T-helper 2 cell treated with Interferon-gamma antibody and Interleukin-4, amounts not matched to agents 5 μg/mL and 100 μg/mL, for 36 hours (primary cell): ENCODE measurements at regions not wholly inside any gene's neighbourhood (a gene's known extent, or its start where the extent isn't known, plus 50 kb on each side); places are given as distances from the start of the nearest gene placed in this dataset.
A peak's percentile ranks its signal among the peaks of the same experiment; 100 is the strongest.
"Not testable (repeated sequence)": the region's sequence is repeated elsewhere in the genome, so short reads cannot be mapped to it uniquely, and the experiment has no call there.

Source experiments
- DNase-seq: peaks from one replicate; pipeline ENCODE4 v3.0.0; 2021; ENCODE audit warnings: low spot score
- H3K27ac Mint-ChIP-seq: one replicate; pipeline ENCODE4 v1.8.0; 2021; ENCODE audit warnings: mild to moderate bottlenecking, mixed read lengths
- H3K27me3 Mint-ChIP-seq: one replicate; pipeline ENCODE4 v1.8.0; 2021; ENCODE audit warnings: low read depth, mixed read lengths
- H3K36me3 Mint-ChIP-seq: one replicate; pipeline ENCODE4 v1.8.0; 2021; ENCODE audit warnings: low read depth, mixed read lengths
- H3K4me1 Mint-ChIP-seq: one replicate; pipeline ENCODE4 v1.8.0; 2021; ENCODE audit warnings: low read depth, mixed read lengths
- H3K4me3 Mint-ChIP-seq: one replicate; pipeline ENCODE4 v1.8.0; 2022; ENCODE audit warnings: mild to moderate bottlenecking, moderate library complexity, mixed read lengths
- H3K9me3 Mint-ChIP-seq: one replicate; pipeline ENCODE4 v1.8.0; 2021; ENCODE audit warnings: mixed read lengths

- no peaks in the 10 kb centered on the region for H3K9me3 Mint-ChIP-seq
- no peak for DNase-seq
- H3K4me1 Mint-ChIP-seq, result no peaks in the 10 kb centered on the region
- H3K27me3 Mint-ChIP-seq, result peaks cover 3% of the 10 kb centered on the region
- H3K27ac Mint-ChIP-seq, result no peak overlapping the region
- H3K36me3 Mint-ChIP-seq, result no peaks in the 10 kb centered on the region
- no peak overlapping the region for H3K4me3 Mint-ChIP-seq
Observed at GRCh38 chr18:51346404-51346803, 148.9 kb upstream of the MEX3C start.

- Mint-ChIP-seq H3K4me3 (no peak overlapping the region), H3K27ac (no peak overlapping the region), H3K9me3 (no peaks in the 10 kb centered on the region), H3K27me3 (peaks cover 17% of the 10 kb centered on the region), H3K4me1 (no peaks in the 10 kb centered on the region), H3K36me3 (no peaks in the 10 kb centered on the region)
- DNase-seq, result no peak
Observed at GRCh38 chr18:51350081-51350480, 152.6 kb upstream of the MEX3C start.

- H3K4me1 Mint-ChIP-seq, result peaks cover 3% of the 10 kb centered on the region
- no peaks in the 10 kb centered on the region for H3K9me3 Mint-ChIP-seq
- peaks cover 22% of the 10 kb centered on the region for H3K27me3 Mint-ChIP-seq
- no peak overlapping the region for H3K4me3 Mint-ChIP-seq
- no peak overlapping the region for H3K27ac Mint-ChIP-seq
- DNase-seq, result no peak
- H3K36me3 Mint-ChIP-seq, result no peaks in the 10 kb centered on the region
Observed at GRCh38 chr18:51355841-51356240, 158.4 kb upstream of the MEX3C start.

- H3K4me3 Mint-ChIP-seq, H3K27ac Mint-ChIP-seq, DNase-seq, H3K27me3 Mint-ChIP-seq, H3K36me3 Mint-ChIP-seq, H3K9me3 Mint-ChIP-seq: not testable (repeated sequence)
- H3K4me1 Mint-ChIP-seq, result peaks cover 15% of the 10 kb centered on the region
Observed at GRCh38 chr18:51360301-51360700, 162.8 kb upstream of the MEX3C start.

GRCh38 chr18:51361130-51361860 lies 163.8 kb upstream of the MEX3C start:
- Mint-ChIP-seq H3K4me3 (peak overlapping the region; percentile 61), H3K36me3 (no peaks in the 10 kb centered on the region), H3K9me3 (no peaks in the 10 kb centered on the region), H3K27me3 (peaks cover 4% of the 10 kb centered on the region), H3K27ac (peak overlapping the region; percentile 61), H3K4me1 (peaks cover 15% of the 10 kb centered on the region)
- DNase-seq, result no peak

GRCh38 chr18:51363384-51363783 lies 165.9 kb upstream of the MEX3C start:
- no peak overlapping the region for H3K27ac Mint-ChIP-seq
- peaks cover 18% of the 10 kb centered on the region for H3K27me3 Mint-ChIP-seq
- no peaks in the 10 kb centered on the region for H3K9me3 Mint-ChIP-seq
- H3K4me3 Mint-ChIP-seq, result no peak overlapping the region
- H3K4me1 Mint-ChIP-seq, result peaks cover 15% of the 10 kb centered on the region
- no peak for DNase-seq
- H3K36me3 Mint-ChIP-seq, result no peaks in the 10 kb centered on the region

GRCh38 chr18:51370996-51371395 lies 173.5 kb upstream of the MEX3C start:
- no peak for DNase-seq
- H3K4me3 Mint-ChIP-seq, result no peak overlapping the region
- no peaks in the 10 kb centered on the region for H3K4me1 Mint-ChIP-seq

GRCh38 chr18:51371929-51372328 lies 174.4 kb upstream of the MEX3C start:
- peaks cover 35% of the 10 kb centered on the region for H3K27me3 Mint-ChIP-seq
- no peak overlapping the region for H3K27ac Mint-ChIP-seq
- H3K9me3 Mint-ChIP-seq, result peaks cover 13% of the 10 kb centered on the region
- no peak overlapping the region for H3K4me3 Mint-ChIP-seq
- H3K4me1 Mint-ChIP-seq, result no peaks in the 10 kb centered on the region
- no peak for DNase-seq
- no peaks in the 10 kb centered on the region for H3K36me3 Mint-ChIP-seq

More at GRCh38 chr18:51370996-51371395, 173.5 kb upstream of the MEX3C start:
- no peak overlapping the region for H3K27ac Mint-ChIP-seq
- H3K36me3 Mint-ChIP-seq, result no peaks in the 10 kb centered on the region
- peaks cover 13% of the 10 kb centered on the region for H3K9me3 Mint-ChIP-seq
- peaks cover 34% of the 10 kb centered on the region for H3K27me3 Mint-ChIP-seq

GRCh38 chr18:51382081-51382480 lies 184.6 kb upstream of the MEX3C start:
- no peak overlapping the region for H3K4me3 Mint-ChIP-seq
- peaks cover under 1% of the 10 kb centered on the region for H3K27me3 Mint-ChIP-seq
- no peak for DNase-seq
- H3K36me3 Mint-ChIP-seq, result no peaks in the 10 kb centered on the region
- H3K27ac Mint-ChIP-seq, result no peak overlapping the region
- H3K4me1 Mint-ChIP-seq, result no peaks in the 10 kb centered on the region
- H3K9me3 Mint-ChIP-seq, result no peaks in the 10 kb centered on the region

GRCh38 chr18:51383116-51383515 lies 185.6 kb upstream of the MEX3C start:
- H3K36me3 Mint-ChIP-seq, result no peaks in the 10 kb centered on the region
- no peaks in the 10 kb centered on the region for H3K9me3 Mint-ChIP-seq

GRCh38 chr18:51383711-51384110 lies 186.2 kb upstream of the MEX3C start:
- Mint-ChIP-seq H3K27me3 (peaks cover 13% of the 10 kb centered on the region), H3K4me1 (no peaks in the 10 kb centered on the region), H3K4me3 (no peak overlapping the region), H3K36me3 (no peaks in the 10 kb centered on the region), H3K27ac (no peak overlapping the region), H3K9me3 (no peaks in the 10 kb centered on the region)
- DNase-seq, result no peak

More at GRCh38 chr18:51383116-51383515, 185.6 kb upstream of the MEX3C start:
- Mint-ChIP-seq H3K4me1 (no peaks in the 10 kb centered on the region), H3K27me3 (peaks cover 9% of the 10 kb centered on the region), H3K4me3 (no peak overlapping the region), H3K27ac (no peak overlapping the region)
- no peak for DNase-seq

- no peaks in the 10 kb centered on the region for H3K9me3 Mint-ChIP-seq
- H3K36me3 Mint-ChIP-seq, result no peaks in the 10 kb centered on the region
- H3K4me1 Mint-ChIP-seq, result no peaks in the 10 kb centered on the region
- H3K27ac Mint-ChIP-seq, result no peak overlapping the region
- DNase-seq, result no peak
- H3K4me3 Mint-ChIP-seq, result no peak overlapping the region
- H3K27me3 Mint-ChIP-seq, result peaks cover 13% of the 10 kb centered on the region
Observed at GRCh38 chr18:51385270-51385669, 187.8 kb upstream of the MEX3C start.

GRCh38 chr18:51390702-51391101 lies 193.2 kb upstream of the MEX3C start:
- DNase-seq, result no peak
- no peaks in the 10 kb centered on the region for H3K9me3 Mint-ChIP-seq
- H3K27ac Mint-ChIP-seq, result no peak overlapping the region
- no peak overlapping the region for H3K4me3 Mint-ChIP-seq
- peaks cover 24% of the 10 kb centered on the region for H3K27me3 Mint-ChIP-seq
- H3K4me1 Mint-ChIP-seq, result no peaks in the 10 kb centered on the region
- no peaks in the 10 kb centered on the region for H3K36me3 Mint-ChIP-seq

GRCh38 chr18:51391215-51391614 lies 193.7 kb upstream of the MEX3C start:
- H3K27ac Mint-ChIP-seq, result no peak overlapping the region
- H3K9me3 Mint-ChIP-seq, result no peaks in the 10 kb centered on the region
- DNase-seq, result no peak
- H3K4me1 Mint-ChIP-seq, result no peaks in the 10 kb centered on the region
- no peak overlapping the region for H3K4me3 Mint-ChIP-seq
- H3K36me3 Mint-ChIP-seq, result no peaks in the 10 kb centered on the region
- H3K27me3 Mint-ChIP-seq, result peaks cover 24% of the 10 kb centered on the region

GRCh38 chr18:51391731-51392130 lies 194.2 kb upstream of the MEX3C start:
- Mint-ChIP-seq H3K4me3 (no peak overlapping the region), H3K27ac (no peak overlapping the region), H3K9me3 (no peaks in the 10 kb centered on the region), H3K36me3 (no peaks in the 10 kb centered on the region), H3K27me3 (peaks cover 24% of the 10 kb centered on the region), H3K4me1 (no peaks in the 10 kb centered on the region)
- no peak for DNase-seq
